RWPE1 (cell line): ENCODE measurements at regions not wholly inside any gene's neighbourhood (a gene's known extent, or its start where the extent isn't known, plus 50 kb on each side); places are given as distances from the start of the nearest gene placed in this dataset.
A peak's percentile ranks its signal among the peaks of the same experiment; 100 is the strongest.

Experiments
- CTCF ChIA-PET: fragments of 350-600 bp; sonication (Branson Sonifier 250); formaldehyde crosslinking; extraction: SDS; loops from one replicate; lab custom pipeline; 2021; lab: Yijun Ruan, JAX
- POLR2A ChIA-PET: fragments of 400-600 bp; formaldehyde crosslinking; extraction: SDS; loops from one replicate; lab custom pipeline; 2020; ENCODE audit warnings: antibody characterized with exemption; ENCODE audit not compliant: low non-redundant PET; lab: Yijun Ruan, JAX
- DNase-seq: peaks from one replicate; pipeline ENCODE4 v3.0.0; 2012; ENCODE audit warnings: low spot score
- H3K27ac ChIP-seq: fragments of 450-650 bp; 2 replicates; pipeline ENCODE4 v1.5.1; 2017
- TF ChIP-seq, protein P1 (sequence below): fragments of 450-650 bp; conservative IDR thresholded peaks from 2 replicates; pipeline ENCODE4 v1.5.1; 2017; ENCODE audit warnings: low read depth, mild to moderate bottlenecking

DNA sequence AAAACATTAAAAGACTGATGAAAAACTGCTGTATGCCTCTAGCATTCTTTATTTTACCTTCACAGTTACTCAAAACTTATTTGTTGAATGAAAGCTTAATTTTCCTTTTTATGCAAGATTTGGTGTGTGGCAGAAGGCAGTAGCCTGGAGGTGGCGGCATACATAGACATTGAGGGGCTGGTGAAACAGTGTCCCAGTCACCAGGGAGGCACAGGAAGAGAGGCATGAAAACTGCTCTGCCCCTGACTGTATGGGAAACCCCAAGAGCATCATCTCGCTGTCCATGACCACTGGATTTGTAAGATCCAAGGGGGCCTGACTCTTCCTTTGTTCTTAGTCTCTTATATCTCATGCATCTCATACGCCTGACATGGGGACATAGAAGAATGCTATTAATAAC, 493.7 kb upstream of the GOLIM4 start:
- ChIA-PET CTCF (interaction anchor here (0.7 kb wide), 1 partner anchor 905 kb away, joined by 3 read pairs; no protein-coding TSS in a partner anchor), POLR2A (no interaction called here)
- TF ChIP-seq, protein P1, sequence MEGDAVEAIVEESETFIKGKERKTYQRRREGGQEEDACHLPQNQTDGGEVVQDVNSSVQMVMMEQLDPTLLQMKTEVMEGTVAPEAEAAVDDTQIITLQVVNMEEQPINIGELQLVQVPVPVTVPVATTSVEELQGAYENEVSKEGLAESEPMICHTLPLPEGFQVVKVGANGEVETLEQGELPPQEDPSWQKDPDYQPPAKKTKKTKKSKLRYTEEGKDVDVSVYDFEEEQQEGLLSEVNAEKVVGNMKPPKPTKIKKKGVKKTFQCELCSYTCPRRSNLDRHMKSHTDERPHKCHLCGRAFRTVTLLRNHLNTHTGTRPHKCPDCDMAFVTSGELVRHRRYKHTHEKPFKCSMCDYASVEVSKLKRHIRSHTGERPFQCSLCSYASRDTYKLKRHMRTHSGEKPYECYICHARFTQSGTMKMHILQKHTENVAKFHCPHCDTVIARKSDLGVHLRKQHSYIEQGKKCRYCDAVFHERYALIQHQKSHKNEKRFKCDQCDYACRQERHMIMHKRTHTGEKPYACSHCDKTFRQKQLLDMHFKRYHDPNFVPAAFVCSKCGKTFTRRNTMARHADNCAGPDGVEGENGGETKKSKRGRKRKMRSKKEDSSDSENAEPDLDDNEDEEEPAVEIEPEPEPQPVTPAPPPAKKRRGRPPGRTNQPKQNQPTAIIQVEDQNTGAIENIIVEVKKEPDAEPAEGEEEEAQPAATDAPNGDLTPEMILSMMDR = no peak
- no peak for DNase-seq
- no peak overlapping the region for H3K27ac ChIP-seq

DNA sequence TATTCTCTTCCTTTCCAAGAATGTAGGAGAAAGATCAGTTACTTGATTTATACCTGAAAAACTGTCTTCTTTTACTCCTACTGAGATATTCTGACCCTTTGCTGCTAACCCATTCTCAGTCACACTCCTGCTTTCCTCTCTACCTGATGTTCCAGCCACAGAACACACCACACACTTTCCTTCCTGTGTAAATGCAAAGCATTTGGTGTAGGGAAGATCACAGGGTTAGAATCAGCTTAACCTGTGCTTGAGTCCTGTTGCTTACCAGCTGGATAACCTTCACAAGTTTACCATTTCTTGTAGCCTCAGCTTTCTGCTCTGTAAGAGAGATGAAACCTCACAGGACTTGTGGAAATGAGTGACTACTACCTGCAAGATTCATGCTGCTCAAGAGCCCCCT, 489.8 kb upstream of the GOLIM4 start:
- ChIA-PET POLR2A (no interaction called here), CTCF (no interaction called here)
- TF ChIP-seq, protein P1 = no peak
- no peak for DNase-seq
- no peak overlapping the region for H3K27ac ChIP-seq

DNA sequence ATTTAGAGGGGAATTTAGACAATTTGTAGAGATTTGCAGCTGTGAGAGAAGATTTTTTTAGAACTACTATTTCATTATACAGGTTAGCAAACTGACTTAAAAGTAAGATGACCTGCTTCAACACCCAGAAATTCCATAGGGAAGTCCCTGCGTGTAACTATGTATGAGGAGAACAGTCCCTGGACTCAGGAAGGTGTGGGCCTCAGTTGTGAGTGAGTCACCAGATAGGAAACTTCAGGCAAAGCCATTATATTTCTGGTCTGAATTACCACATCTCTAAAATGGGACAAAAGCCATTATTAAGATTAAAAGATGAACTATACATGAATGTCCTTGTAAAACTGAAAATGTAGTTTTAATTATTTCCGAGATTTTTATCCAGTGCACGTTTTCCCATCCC, 488.3 kb upstream of the GOLIM4 start:
- TF ChIP-seq, protein P1 = no peak
- ChIA-PET CTCF (interaction anchor here (0.6 kb wide), 1 partner anchor 335 kb away, joined by 3 read pairs; no protein-coding TSS in a partner anchor), POLR2A (no interaction called here)
- no peak overlapping the region for H3K27ac ChIP-seq
- peak; percentile 1 for DNase-seq

DNA sequence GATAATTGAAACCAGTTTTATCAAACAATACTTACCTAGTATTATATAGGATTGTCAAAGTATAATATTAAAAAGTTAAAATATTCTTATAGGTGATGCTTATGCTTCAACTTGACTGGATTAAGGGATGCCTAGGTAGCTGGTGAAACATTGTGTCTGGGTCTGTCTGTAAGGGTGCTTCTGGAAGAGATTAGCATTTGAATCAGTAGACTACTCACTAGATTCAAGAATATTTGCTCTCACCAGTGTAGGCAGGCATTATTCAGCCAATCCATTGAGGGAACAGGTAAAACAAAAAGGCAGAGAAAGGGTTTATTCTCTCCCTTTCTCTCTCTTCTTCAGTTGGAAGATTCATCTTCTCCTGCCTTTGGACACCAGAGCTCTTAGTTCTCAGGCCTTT, 486.8 kb upstream of the GOLIM4 start:
- no peak for DNase-seq
- no peak overlapping the region for H3K27ac ChIP-seq
- CTCF ChIA-PET = no interaction called here
- POLR2A ChIA-PET = no interaction called here
- TF ChIP-seq, protein P1 = no peak

DNA sequence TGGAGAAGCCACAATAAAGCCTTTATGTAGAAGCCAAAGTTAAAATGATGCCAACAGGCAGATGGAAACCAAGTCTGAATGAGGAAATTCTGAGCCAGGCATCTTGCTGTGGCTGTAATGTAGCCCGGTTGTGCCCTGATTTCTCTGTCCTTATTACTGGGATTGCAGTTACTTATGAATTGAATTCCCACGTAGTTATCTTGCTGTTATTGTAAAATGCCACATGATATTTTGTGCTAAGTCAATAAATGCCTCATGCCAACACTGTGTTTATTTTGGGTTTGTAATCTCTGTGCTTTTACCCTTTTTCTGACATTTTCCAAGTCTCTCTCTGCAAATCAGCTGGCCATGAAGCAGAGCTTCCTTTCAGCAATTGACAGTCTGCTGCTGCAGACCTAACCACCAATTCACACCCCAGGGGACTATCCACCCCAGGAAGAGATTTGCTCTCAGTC, 486.1 kb upstream of the GOLIM4 start:
- POLR2A ChIA-PET = no interaction called here
- TF ChIP-seq, protein P1 = no peak

DNA sequence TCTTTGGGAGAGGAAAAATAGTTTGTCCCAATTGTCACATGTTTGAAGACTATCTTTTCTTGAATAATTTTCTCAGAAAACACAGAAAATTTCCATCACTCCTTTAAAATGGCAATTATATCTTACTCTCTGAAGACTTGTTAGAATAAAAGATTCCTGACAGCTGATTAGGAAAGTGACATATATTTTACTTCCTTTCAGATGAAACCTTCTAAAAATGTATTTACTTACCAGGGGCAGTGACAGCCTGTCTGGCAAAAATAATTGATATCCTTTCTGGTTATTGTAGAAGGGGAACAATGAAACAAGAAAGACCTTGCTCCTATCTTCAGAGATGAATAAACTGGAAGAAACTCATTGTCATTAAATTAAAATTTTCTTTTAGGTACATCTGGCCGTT, 483.3 kb upstream of the GOLIM4 start:
- DNase-seq = no peak
- TF ChIP-seq, protein P1 = no peak
- CTCF ChIA-PET = no interaction called here
- H3K27ac ChIP-seq = no peak overlapping the region
- POLR2A ChIA-PET = no interaction called here

More for the DNA sequence above, 486.1 kb upstream of the GOLIM4 start:
- CTCF ChIA-PET = interaction anchor here (0.6 kb wide), 1 partner anchor 17 kb away, joined by 3 read pairs; no protein-coding TSS in a partner anchor
- H3K27ac ChIP-seq = no peak overlapping the region
- DNase-seq = no peak
